ENCODE measurements at regions not wholly inside any gene's neighbourhood (a gene's known extent, or its start where the extent isn't known, plus 50 kb on each side); places are given as distances from the start of the nearest gene placed in this dataset.

DNA sequence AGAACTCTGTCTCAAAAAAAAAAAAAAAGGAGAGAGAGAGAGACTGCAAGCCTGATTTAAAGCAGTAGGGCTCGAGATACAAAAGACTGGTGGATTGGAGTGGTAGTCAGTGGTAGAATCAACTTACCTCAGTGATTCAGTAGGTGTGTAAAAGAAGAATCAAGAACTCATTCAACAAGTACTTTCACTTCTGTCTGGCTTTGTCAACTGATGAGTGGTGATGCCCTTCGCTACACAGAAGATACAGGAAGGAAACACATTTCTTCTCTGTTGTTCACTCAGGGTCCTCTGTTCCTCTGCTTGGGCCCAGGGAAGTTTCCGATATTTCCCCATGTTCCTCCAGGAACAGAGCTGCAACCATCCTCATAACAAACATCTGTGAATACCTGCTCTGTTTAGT is 68.6 kb upstream of the COG2 start:
- no peaks in the 10 kb centered on the region for H3K4me1 ChIP-seq
- TF ChIP-seq, protein P1, sequence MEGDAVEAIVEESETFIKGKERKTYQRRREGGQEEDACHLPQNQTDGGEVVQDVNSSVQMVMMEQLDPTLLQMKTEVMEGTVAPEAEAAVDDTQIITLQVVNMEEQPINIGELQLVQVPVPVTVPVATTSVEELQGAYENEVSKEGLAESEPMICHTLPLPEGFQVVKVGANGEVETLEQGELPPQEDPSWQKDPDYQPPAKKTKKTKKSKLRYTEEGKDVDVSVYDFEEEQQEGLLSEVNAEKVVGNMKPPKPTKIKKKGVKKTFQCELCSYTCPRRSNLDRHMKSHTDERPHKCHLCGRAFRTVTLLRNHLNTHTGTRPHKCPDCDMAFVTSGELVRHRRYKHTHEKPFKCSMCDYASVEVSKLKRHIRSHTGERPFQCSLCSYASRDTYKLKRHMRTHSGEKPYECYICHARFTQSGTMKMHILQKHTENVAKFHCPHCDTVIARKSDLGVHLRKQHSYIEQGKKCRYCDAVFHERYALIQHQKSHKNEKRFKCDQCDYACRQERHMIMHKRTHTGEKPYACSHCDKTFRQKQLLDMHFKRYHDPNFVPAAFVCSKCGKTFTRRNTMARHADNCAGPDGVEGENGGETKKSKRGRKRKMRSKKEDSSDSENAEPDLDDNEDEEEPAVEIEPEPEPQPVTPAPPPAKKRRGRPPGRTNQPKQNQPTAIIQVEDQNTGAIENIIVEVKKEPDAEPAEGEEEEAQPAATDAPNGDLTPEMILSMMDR (IDR thresholded peaks at IDR 0.05): no peak
- H3K27ac ChIP-seq: no peak overlapping the region
- ATAC-seq: no peak
- peaks cover 0 to 7% of the 10 kb centered on the region in 2 donors for H3K27me3 ChIP-seq
- DNase-seq: no peak
- intact Hi-C loops (cut with DNase I): no loop called here
- no peak overlapping the region for H3K4me3 ChIP-seq
- H3K36me3 ChIP-seq: no peaks in the 10 kb centered on the region
- H3K9me3 ChIP-seq: no peaks in the 10 kb centered on the region

DNA sequence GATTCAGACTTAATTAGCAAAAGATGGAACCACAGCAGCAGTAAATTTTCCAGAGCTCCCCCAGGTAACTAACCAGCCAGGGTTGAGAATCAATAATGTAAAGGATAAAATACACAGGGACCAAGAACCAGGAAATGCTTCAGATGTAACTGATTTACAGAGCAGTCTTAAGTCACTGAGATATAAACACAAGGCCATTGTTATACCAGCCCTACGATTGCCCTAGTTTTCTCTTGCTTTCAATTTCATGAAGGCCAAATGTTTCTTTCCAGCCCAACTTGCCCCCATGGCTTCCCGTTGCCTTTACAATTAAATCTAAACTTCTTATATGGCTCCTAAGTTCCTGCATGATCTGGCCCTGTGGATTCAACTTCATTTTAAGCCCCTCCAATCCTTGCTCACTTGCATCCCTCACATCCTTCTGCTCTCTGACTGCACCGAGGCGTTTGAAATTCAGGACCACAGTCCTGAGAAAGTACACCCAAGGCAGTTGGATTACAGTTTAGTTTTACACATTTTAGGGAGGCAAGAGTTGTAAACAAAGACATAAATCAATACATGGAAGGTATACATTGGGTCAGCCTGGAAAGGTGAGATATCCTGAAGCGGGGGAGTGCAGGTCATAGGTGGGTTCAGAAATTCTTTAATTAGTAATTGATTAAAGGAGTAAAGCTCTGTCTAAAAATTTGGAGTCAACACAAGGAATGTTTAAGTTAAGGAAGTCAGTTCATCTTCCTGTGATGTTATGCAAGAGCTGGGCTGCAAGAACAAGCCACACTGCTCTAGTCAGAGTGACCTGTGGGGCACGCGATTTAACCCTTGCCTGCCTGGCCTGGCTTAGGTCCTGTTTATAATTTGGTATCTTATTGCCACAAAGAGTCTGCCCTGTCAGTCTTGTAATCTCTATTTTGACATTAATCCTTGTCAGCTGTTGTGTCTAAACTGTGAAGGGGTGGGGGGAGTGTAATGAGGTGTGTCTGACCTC is 69.9 kb upstream of the COG2 start:
- H3K4me1 ChIP-seq: no peaks in the 10 kb centered on the region
- peak in 2 of 4 donors; percentile 17 to 42 for DNase-seq
- no peak overlapping the region for H3K27ac ChIP-seq
- no peaks in the 10 kb centered on the region for H3K36me3 ChIP-seq
- H3K9me3 ChIP-seq: no peaks in the 10 kb centered on the region
- H3K4me3 ChIP-seq: no peak overlapping the region
- H3K27me3 ChIP-seq: no peaks in the 10 kb centered on the region
- TF ChIP-seq, protein P1 (IDR thresholded peaks at IDR 0.05): no peak
- ATAC-seq: peak; percentile 41
- intact Hi-C loops (cut with DNase I): no loop called here

DNA sequence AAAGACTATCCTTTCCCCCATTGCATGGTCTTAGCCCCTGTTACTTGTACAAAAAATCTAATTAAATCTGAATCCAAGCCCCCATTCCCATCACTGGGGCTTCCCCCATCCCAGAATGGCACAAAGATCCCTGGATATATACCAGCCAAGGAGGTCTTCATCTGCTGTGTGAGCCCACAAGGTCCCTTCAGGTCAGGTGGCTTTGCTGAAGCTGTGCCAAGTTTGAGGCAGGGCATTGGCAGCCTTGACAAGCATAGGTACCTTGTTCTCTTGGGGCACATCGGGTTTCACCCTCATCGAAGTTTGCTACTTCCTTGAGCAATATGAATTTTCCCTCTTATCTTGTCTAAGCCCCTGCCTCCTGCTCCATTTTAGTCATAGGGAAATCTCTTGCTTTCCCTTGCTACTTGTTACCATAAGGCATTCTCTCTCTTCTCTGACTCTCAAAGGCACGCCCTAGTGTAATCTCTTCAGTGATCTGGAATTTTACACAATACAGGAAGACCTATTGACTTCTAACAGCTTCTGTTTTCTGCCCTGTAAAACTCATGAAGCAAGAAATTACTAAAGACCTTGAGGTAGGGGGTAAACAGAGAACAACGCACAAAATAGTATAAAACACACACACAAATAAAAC is 71.4 kb upstream of the COG2 start:
- no peaks in the 10 kb centered on the region for H3K27me3 ChIP-seq
- no peaks in the 10 kb centered on the region for H3K36me3 ChIP-seq
- H3K4me3 ChIP-seq: no peak overlapping the region
- intact Hi-C loops (cut with DNase I): no loop called here
- H3K4me1 ChIP-seq: no peaks in the 10 kb centered on the region
- ATAC-seq (peak; percentile 26), DNase-seq (no peak)
- TF ChIP-seq, protein P1 (IDR thresholded peaks at IDR 0.05): no peak
- H3K9me3 ChIP-seq: no peaks in the 10 kb centered on the region
- H3K27ac ChIP-seq: no peak overlapping the region

DNA sequence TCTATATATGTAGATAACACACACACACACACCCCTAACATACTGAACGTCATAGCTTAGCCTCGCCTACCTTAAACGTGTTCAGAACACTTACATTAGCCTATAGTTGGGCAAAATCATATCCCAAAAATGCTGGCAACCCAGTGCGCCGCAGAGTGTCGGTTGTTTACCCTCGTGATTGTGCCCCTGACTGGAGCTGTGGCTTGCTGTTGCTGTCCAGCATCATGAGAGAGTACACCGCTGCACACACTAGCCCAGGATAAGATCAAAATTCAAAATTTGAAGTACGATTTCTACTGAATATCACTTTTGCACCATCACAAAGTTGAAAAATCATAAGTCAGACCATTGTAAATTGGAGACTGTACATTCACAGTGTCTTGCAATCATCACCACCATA is 73.1 kb upstream of the COG2 start:
- TF ChIP-seq, protein P1 (IDR thresholded peaks at IDR 0.05): no peak
- peaks cover 0 to 4% of the 10 kb centered on the region in 2 donors for H3K27me3 ChIP-seq
- no peaks in the 10 kb centered on the region for H3K9me3 ChIP-seq
- no peaks in the 10 kb centered on the region for H3K36me3 ChIP-seq
- no peak for ATAC-seq
- no peak for DNase-seq
- H3K4me3 ChIP-seq: no peak overlapping the region
- H3K27ac ChIP-seq: no peak overlapping the region
- H3K4me1 ChIP-seq: no peaks in the 10 kb centered on the region
- intact Hi-C loops (cut with DNase I): no loop called here

DNA sequence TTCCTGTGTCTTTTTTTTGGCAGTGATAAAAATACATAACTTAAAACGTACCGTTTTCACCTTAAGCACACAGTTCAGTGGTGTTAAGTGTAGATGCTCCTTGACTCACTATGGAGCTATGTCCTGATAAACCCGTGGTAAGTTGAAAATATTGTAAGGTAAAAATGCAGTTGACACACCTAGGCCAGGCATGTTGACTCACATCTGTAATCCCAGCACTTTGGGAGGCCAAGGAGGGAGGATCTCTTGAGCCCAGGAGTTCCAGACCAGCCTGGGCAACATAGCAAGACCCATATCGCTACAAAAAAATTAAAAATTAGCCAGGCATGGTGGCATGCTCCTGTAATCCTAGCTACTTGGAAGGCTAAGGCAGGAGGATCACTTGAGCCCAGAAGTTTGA is 73.6 kb upstream of the COG2 start:
- H3K36me3 ChIP-seq: no peaks in the 10 kb centered on the region
- TF ChIP-seq, protein P1 (IDR thresholded peaks at IDR 0.05): no peak
- intact Hi-C loops (cut with DNase I): no loop called here
- no peaks in the 10 kb centered on the region for H3K9me3 ChIP-seq
- no peak overlapping the region for H3K4me3 ChIP-seq
- ATAC-seq (no peak), DNase-seq (no peak)
- H3K27me3 ChIP-seq: peaks cover 0 to 4% of the 10 kb centered on the region in 2 donors
- H3K27ac ChIP-seq: no peak overlapping the region
- no peaks in the 10 kb centered on the region for H3K4me1 ChIP-seq

All from left lung (tissue), 4 donors.